Mesenteric fat pad (tissue), 1 donor: ENCODE measurements at regions not wholly inside any gene's neighbourhood (a gene's known extent, or its start where the extent isn't known, plus 50 kb on each side); places are given as distances from the start of the nearest gene placed in this dataset.
A peak's percentile ranks its signal among the peaks of the same experiment; 100 is the strongest.
"Not testable (repeated sequence)": the region's sequence is repeated elsewhere in the genome, so short reads cannot be mapped to it uniquely, and the experiment has no call there.

Experiments
- DNase-seq: peaks from one replicate; pipeline ENCODE4 v3.0.0-alpha.2; 2020; ENCODE audit warnings: low spot score
- donor health status: DM: yes; HTN: yes; CAD: no.

GRCh38 chr22:11253000-11253511 is 4274.9 kb upstream of the OR11H1 start:
- DNase-seq = peak; percentile 89

GRCh38 chr22:11270981-11271380 is 4257.0 kb upstream of the OR11H1 start:
- peak; percentile 86 for DNase-seq

- peak; percentile 89 for DNase-seq
Observed at GRCh38 chr22:11285116-11285838, 4242.7 kb upstream of the OR11H1 start.

GRCh38 chr22:11285839-11286205 is 4242.2 kb upstream of the OR11H1 start:
- DNase-seq = peak; percentile 81

- DNase-seq = peak; percentile 88
Observed at GRCh38 chr22:11288246-11289220, 4239.5 kb upstream of the OR11H1 start.

- DNase-seq = peak; percentile 87
Observed at GRCh38 chr22:11298126-11298893, 4229.7 kb upstream of the OR11H1 start.

- DNase-seq = not testable (repeated sequence)
Observed at GRCh38 chr22:11302427-11302826, 4225.6 kb upstream of the OR11H1 start.

- DNase-seq = not testable (repeated sequence)
Observed at GRCh38 chr22:11302904-11303303, 4225.1 kb upstream of the OR11H1 start.

GRCh38 chr22:11305179-11305578 is 4222.8 kb upstream of the OR11H1 start:
- DNase-seq = peak; percentile 85

GRCh38 chr22:11306933-11307518 is 4221.0 kb upstream of the OR11H1 start:
- peak; percentile 87 for DNase-seq

- peak; percentile 91 for DNase-seq
Observed at GRCh38 chr22:11307998-11308397, 4220.0 kb upstream of the OR11H1 start.

- DNase-seq = not testable (repeated sequence)
Observed at GRCh38 chr22:11309777-11310176, 4218.2 kb upstream of the OR11H1 start.

GRCh38 chr22:11310647-11311046 is 4217.3 kb upstream of the OR11H1 start:
- not testable (repeated sequence) for DNase-seq

GRCh38 chr22:11312640-11313039 is 4215.4 kb upstream of the OR11H1 start:
- DNase-seq = peak; percentile 77

GRCh38 chr22:11313040-11313759 is 4214.8 kb upstream of the OR11H1 start:
- peak; percentile 84 for DNase-seq

GRCh38 chr22:11318633-11319032 is 4209.4 kb upstream of the OR11H1 start:
- DNase-seq = peak; percentile 88

- peak; percentile 82 for DNase-seq
Observed at GRCh38 chr22:11324439-11325037, 4203.5 kb upstream of the OR11H1 start.

GRCh38 chr22:11325767-11326166 is 4202.2 kb upstream of the OR11H1 start:
- no peak for DNase-seq

- not testable (repeated sequence) for DNase-seq
Observed at GRCh38 chr22:11341387-11342068, 4186.5 kb upstream of the OR11H1 start.
